TTC549 (cell line): ENCODE measurements at regions not wholly inside any gene's neighbourhood (a gene's known extent, or its start where the extent isn't known, plus 50 kb on each side); places are given as distances from the start of the nearest gene placed in this dataset.

ENCODE experiments used
- FAIRE-seq: peaks from 2 replicates; lab custom pipeline; 2012; peaks lifted over from hg19 to GRCh38; lab: Jason Lieb, UNC

- FAIRE-seq = peak; percentile 84
These were observed 51.3 kb downstream of the BLTP1 start for GRCh38 chr4:122203407-122203806.

- FAIRE-seq = no peak
These were observed 53.6 kb downstream of the BLTP1 start for GRCh38 chr4:122205687-122206086.

GRCh38 chr4:122212880-122213279 is 60.7 kb downstream of the BLTP1 start:
- FAIRE-seq = no peak

GRCh38 chr4:122218762-122219161 is 66.6 kb downstream of the BLTP1 start:
- FAIRE-seq = no peak

- no peak for FAIRE-seq
These were observed 67.2 kb downstream of the BLTP1 start for GRCh38 chr4:122219356-122219755.

GRCh38 chr4:122221322-122221721 is 69.2 kb downstream of the BLTP1 start:
- FAIRE-seq = no peak

GRCh38 chr4:122224348-122224747 is 72.2 kb downstream of the BLTP1 start:
- no peak for FAIRE-seq

GRCh38 chr4:122227202-122227601 is 75.1 kb downstream of the BLTP1 start:
- no peak for FAIRE-seq

GRCh38 chr4:122229857-122230256 is 77.7 kb downstream of the BLTP1 start:
- no peak for FAIRE-seq

- FAIRE-seq = no peak
These were observed 80.5 kb downstream of the BLTP1 start for GRCh38 chr4:122232633-122233032.

- no peak for FAIRE-seq
These were observed 82.6 kb downstream of the BLTP1 start for GRCh38 chr4:122234686-122235085.

- no peak for FAIRE-seq
These were observed 91.7 kb downstream of the BLTP1 start for GRCh38 chr4:122243785-122244184.

GRCh38 chr4:122244764-122245163 is 92.6 kb downstream of the BLTP1 start:
- no peak for FAIRE-seq

- FAIRE-seq = no peak
These were observed 94.4 kb downstream of the BLTP1 start for GRCh38 chr4:122246551-122246950.

GRCh38 chr4:122249357-122249756 is 97.2 kb downstream of the BLTP1 start:
- no peak for FAIRE-seq

- no peak for FAIRE-seq
These were observed 100.5 kb downstream of the BLTP1 start for GRCh38 chr4:122252584-122252983.

GRCh38 chr4:122259849-122260248 is 107.7 kb downstream of the BLTP1 start:
- no peak for FAIRE-seq

GRCh38 chr4:122276359-122276758 is 102.5 kb upstream of the ADAD1 start:
- no peak for FAIRE-seq

GRCh38 chr4:122278976-122279375 is 99.8 kb upstream of the ADAD1 start:
- FAIRE-seq = no peak

GRCh38 chr4:122279670-122280069 is 99.1 kb upstream of the ADAD1 start:
- FAIRE-seq = no peak

- FAIRE-seq = no peak
These were observed 93.5 kb upstream of the ADAD1 start for GRCh38 chr4:122285285-122285684.

GRCh38 chr4:122293374-122294365 is 85.1 kb upstream of the ADAD1 start:
- FAIRE-seq = no peak

- no peak for FAIRE-seq
These were observed 81.1 kb upstream of the ADAD1 start for GRCh38 chr4:122297694-122298093.

GRCh38 chr4:122300776-122301175 is 78.0 kb upstream of the ADAD1 start:
- no peak for FAIRE-seq
